ENCODE measurements at regions not wholly inside any gene's neighbourhood (a gene's known extent, or its start where the extent isn't known, plus 50 kb on each side); places are given as distances from the start of the nearest gene placed in this dataset.

- TF ChIP-seq ZFP90 (CRISPR knock-in tag; IDR thresholded peaks at IDR 0.05; ENCODE audit: borderline replicate concordance), result no peak
- peak; percentile 34; the same call in 1 of the 2 replicates for TF ChIP-seq RXRB (CRISPR knock-in tag; IDR thresholded peaks at IDR 0.05; ENCODE audit: borderline replicate concordance)
- TF ChIP-seq, protein P1, sequence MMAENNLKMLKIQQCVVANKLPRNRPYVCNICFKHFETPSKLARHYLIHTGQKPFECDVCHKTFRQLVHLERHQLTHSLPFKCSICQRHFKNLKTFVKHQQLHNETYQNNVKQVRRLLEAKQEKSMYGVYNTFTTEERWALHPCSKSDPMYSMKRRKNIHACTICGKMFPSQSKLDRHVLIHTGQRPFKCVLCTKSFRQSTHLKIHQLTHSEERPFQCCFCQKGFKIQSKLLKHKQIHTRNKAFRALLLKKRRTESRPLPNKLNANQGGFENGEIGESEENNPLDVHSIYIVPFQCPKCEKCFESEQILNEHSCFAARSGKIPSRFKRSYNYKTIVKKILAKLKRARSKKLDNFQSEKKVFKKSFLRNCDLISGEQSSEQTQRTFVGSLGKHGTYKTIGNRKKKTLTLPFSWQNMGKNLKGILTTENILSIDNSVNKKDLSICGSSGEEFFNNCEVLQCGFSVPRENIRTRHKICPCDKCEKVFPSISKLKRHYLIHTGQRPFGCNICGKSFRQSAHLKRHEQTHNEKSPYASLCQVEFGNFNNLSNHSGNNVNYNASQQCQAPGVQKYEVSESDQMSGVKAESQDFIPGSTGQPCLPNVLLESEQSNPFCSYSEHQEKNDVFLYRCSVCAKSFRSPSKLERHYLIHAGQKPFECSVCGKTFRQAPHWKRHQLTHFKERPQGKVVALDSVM (CRISPR knock-in tag; IDR thresholded peaks at IDR 0.05), result peak; percentile 94
- TF ChIP-seq JUND (CRISPR knock-in tag; IDR thresholded peaks at IDR 0.05), result no peak
- no peak for TF ChIP-seq ZNF430 (CRISPR knock-in tag; IDR thresholded peaks at IDR 0.05)
- peak; percentile 51; the same call in 1 of the 2 replicates for TF ChIP-seq GATAD2A (CRISPR knock-in tag; IDR thresholded peaks at IDR 0.05)
- TF ChIP-seq CSRNP1 (CRISPR knock-in tag; IDR thresholded peaks at IDR 0.05), result no peak
- peak; percentile 56; the same call in 1 of the 2 replicates for TF ChIP-seq RARA (CRISPR knock-in tag; IDR thresholded peaks at IDR 0.05)
- TF ChIP-seq SOX13 (IDR thresholded peaks at IDR 0.05), result no peak
- peak in 1 of 2 experiments; percentile 42; a peak in 1 of 4 replicates for TF ChIP-seq SOX13 (CRISPR knock-in tag; conservative IDR thresholded peaks at IDR 0.05 in 1 of 2, IDR thresholded peaks at IDR 0.05 in 1 of 2)
- TF ChIP-seq, protein P2, sequence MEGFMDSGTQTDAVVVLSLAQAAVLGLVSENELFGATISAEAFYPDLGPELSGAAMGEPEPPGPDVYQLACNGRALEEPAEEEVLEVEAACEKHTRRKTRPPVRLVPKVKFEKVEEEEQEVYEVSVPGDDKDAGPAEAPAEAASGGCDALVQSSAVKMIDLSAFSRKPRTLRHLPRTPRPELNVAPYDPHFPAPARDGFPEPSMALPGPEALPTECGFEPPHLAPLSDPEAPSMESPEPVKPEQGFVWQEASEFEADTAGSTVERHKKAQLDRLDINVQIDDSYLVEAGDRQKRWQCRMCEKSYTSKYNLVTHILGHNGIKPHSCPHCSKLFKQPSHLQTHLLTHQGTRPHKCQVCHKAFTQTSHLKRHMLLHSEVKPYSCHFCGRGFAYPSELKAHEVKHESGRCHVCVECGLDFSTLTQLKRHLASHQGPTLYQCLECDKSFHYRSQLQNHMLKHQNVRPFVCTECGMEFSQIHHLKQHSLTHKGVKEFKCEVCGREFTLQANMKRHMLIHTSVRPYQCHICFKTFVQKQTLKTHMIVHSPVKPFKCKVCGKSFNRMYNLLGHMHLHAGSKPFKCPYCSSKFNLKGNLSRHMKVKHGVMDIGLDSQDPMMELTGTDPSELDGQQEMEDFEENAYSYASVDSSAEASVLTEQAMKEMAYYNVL (CRISPR knock-in tag; IDR thresholded peaks at IDR 0.05; ENCODE audit: borderline replicate concordance), result no peak
- TF ChIP-seq, protein P3, sequence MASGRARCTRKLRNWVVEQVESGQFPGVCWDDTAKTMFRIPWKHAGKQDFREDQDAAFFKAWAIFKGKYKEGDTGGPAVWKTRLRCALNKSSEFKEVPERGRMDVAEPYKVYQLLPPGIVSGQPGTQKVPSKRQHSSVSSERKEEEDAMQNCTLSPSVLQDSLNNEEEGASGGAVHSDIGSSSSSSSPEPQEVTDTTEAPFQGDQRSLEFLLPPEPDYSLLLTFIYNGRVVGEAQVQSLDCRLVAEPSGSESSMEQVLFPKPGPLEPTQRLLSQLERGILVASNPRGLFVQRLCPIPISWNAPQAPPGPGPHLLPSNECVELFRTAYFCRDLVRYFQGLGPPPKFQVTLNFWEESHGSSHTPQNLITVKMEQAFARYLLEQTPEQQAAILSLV (CRISPR knock-in tag; IDR thresholded peaks at IDR 0.05; ENCODE audit: borderline replicate concordance), result peak; percentile 3; the same call in 1 of the 2 replicates
- TF ChIP-seq NR2F1 (CRISPR knock-in tag; IDR thresholded peaks at IDR 0.05), result peak in 1 of 2 experiments; percentile 43; a peak in 2 of 4 replicates
- no peak for TF ChIP-seq ZNF891 (CRISPR knock-in tag; IDR thresholded peaks at IDR 0.05)
- TF ChIP-seq ZSCAN25 (CRISPR knock-in tag; IDR thresholded peaks at IDR 0.05), result no peak
- TF ChIP-seq, protein P4, sequence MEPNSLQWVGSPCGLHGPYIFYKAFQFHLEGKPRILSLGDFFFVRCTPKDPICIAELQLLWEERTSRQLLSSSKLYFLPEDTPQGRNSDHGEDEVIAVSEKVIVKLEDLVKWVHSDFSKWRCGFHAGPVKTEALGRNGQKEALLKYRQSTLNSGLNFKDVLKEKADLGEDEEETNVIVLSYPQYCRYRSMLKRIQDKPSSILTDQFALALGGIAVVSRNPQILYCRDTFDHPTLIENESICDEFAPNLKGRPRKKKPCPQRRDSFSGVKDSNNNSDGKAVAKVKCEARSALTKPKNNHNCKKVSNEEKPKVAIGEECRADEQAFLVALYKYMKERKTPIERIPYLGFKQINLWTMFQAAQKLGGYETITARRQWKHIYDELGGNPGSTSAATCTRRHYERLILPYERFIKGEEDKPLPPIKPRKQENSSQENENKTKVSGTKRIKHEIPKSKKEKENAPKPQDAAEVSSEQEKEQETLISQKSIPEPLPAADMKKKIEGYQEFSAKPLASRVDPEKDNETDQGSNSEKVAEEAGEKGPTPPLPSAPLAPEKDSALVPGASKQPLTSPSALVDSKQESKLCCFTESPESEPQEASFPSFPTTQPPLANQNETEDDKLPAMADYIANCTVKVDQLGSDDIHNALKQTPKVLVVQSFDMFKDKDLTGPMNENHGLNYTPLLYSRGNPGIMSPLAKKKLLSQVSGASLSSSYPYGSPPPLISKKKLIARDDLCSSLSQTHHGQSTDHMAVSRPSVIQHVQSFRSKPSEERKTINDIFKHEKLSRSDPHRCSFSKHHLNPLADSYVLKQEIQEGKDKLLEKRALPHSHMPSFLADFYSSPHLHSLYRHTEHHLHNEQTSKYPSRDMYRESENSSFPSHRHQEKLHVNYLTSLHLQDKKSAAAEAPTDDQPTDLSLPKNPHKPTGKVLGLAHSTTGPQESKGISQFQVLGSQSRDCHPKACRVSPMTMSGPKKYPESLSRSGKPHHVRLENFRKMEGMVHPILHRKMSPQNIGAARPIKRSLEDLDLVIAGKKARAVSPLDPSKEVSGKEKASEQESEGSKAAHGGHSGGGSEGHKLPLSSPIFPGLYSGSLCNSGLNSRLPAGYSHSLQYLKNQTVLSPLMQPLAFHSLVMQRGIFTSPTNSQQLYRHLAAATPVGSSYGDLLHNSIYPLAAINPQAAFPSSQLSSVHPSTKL (CRISPR knock-in tag; IDR thresholded peaks at IDR 0.05), result peak; percentile 57; the same call in 1 of the 2 replicates
- no peak for TF ChIP-seq SMC3 (IDR thresholded peaks at IDR 0.05; ENCODE audit: low read length)
- no peak for TF ChIP-seq SALL2 (CRISPR knock-in tag; IDR thresholded peaks at IDR 0.05)
These were observed 91.9 kb upstream of the SLC25A33 start (continued) for GRCh38 chr1:9447215-9447960.
